ENCODE measurements at regions not wholly inside any gene's neighbourhood (a gene's known extent, or its start where the extent isn't known, plus 50 kb on each side); places are given as distances from the start of the nearest gene placed in this dataset.

- no peak for TF ChIP-seq CTCF (IDR thresholded peaks at IDR 0.05)
- no peak for TF ChIP-seq POLR2A (IDR thresholded peaks at IDR 0.05)
These were observed 178.0 kb upstream of the AJAP1 start for GRCh38 chr1:4476394-4476793.
